ENCODE measurements at regions not wholly inside any gene's neighbourhood (a gene's known extent, or its start where the extent isn't known, plus 50 kb on each side); places are given as distances from the start of the nearest gene placed in this dataset.

GRCh38 chr17:77786740-77787505 is 171.6 kb upstream of the TNRC6C start:
- Histone ChIP-seq H3K9me3 (no peaks in the 10 kb centered on the region), H3K27ac (no peak overlapping the region), H3K27me3 (no peaks in the 10 kb centered on the region), H3K4me3 (no peak overlapping the region), H3K4me1 (no peaks in the 10 kb centered on the region), H3K36me3 (no peaks in the 10 kb centered on the region)
- WGBS, 2 donors, result 71% methylated on average over 20 of the region's 20 CpGs
- ATAC-seq (ENCODE audit: low FRiP score in 2 of 2) (no peak), DNase-seq (no peak)
- TF ChIP-seq EP300 (IDR thresholded peaks at IDR 0.05), result no peak
- no peak for TF ChIP-seq POLR2A (IDR thresholded peaks at IDR 0.05)
- no peak for TF ChIP-seq POLR2AphosphoS5 (IDR thresholded peaks at IDR 0.05)
- TF ChIP-seq CTCF (IDR thresholded peaks at IDR 0.05), result no peak

- TF ChIP-seq POLR2AphosphoS5 (IDR thresholded peaks at IDR 0.05), result no peak
- TF ChIP-seq EP300 (IDR thresholded peaks at IDR 0.05), result no peak
- TF ChIP-seq POLR2A (IDR thresholded peaks at IDR 0.05), result no peak
- TF ChIP-seq CTCF (IDR thresholded peaks at IDR 0.05), result no peak
- Histone ChIP-seq H3K27ac (no peak overlapping the region), H3K9me3 (no peaks in the 10 kb centered on the region), H3K36me3 (no peaks in the 10 kb centered on the region), H3K4me1 (no peaks in the 10 kb centered on the region), H3K27me3 (peaks cover 0 to 4% (median 0%) of the 10 kb centered on the region in 4 donors), H3K4me3 (no peak overlapping the region)
- WGBS, 2 donors, result 67 to 72% methylated on average over 9 of the region's 9 CpGs
- DNase-seq (no peak), ATAC-seq (ENCODE audit: low FRiP score in 2 of 2) (no peak)
These were observed 168.2 kb upstream of the TNRC6C start for GRCh38 chr17:77790143-77790829.

- Histone ChIP-seq H3K27ac (no peak overlapping the region), H3K36me3 (no peaks in the 10 kb centered on the region), H3K4me3 (no peak overlapping the region), H3K4me1 (no peaks in the 10 kb centered on the region), H3K27me3 (peaks cover 0 to 4% (median 0%) of the 10 kb centered on the region in 4 donors), H3K9me3 (no peaks in the 10 kb centered on the region)
- WGBS, 2 donors, result 78 to 86% methylated on average over 8 to 10 of the region's 10 CpGs
- ATAC-seq (ENCODE audit: low FRiP score in 2 of 2), result no peak
- TF ChIP-seq POLR2AphosphoS5 (IDR thresholded peaks at IDR 0.05), result no peak
- TF ChIP-seq POLR2A (IDR thresholded peaks at IDR 0.05), result no peak
- no peak for TF ChIP-seq CTCF (IDR thresholded peaks at IDR 0.05)
- no peak for DNase-seq
These were observed 165.9 kb upstream of the TNRC6C start for GRCh38 chr17:77792626-77793025.

GRCh38 chr17:77793146-77793970 is 165.1 kb upstream of the TNRC6C start:
- H3K27me3 ChIP-seq, result peaks cover 0 to 4% (median 0%) of the 10 kb centered on the region in 4 donors
- H3K36me3 ChIP-seq, result no peaks in the 10 kb centered on the region
- H3K27ac ChIP-seq, result no peak overlapping the region
- 65 to 70% methylated on average over 28 to 40 of the region's 40 CpGs for WGBS, 2 donors
- no peak for TF ChIP-seq POLR2A (IDR thresholded peaks at IDR 0.05)
- TF ChIP-seq POLR2AphosphoS5 (IDR thresholded peaks at IDR 0.05), result no peak
- no peak for TF ChIP-seq EP300 (IDR thresholded peaks at IDR 0.05)
- no peak for TF ChIP-seq CTCF (IDR thresholded peaks at IDR 0.05)
- no peak overlapping the region for H3K4me3 ChIP-seq
- ATAC-seq (ENCODE audit: low FRiP score in 2 of 2) (no peak), DNase-seq (no peak)
- no peaks in the 10 kb centered on the region for H3K9me3 ChIP-seq
- H3K4me1 ChIP-seq, result no peaks in the 10 kb centered on the region

All from upper lobe of left lung (tissue), 6 donors.